RWPE1 (cell line): ENCODE measurements at regions not wholly inside any gene's neighbourhood (a gene's known extent, or its start where the extent isn't known, plus 50 kb on each side); places are given as distances from the start of the nearest gene placed in this dataset.

Source experiments
- CTCF ChIA-PET: fragments of 350-600 bp; sonication (Branson Sonifier 250); formaldehyde crosslinking; extraction: SDS; loops from one replicate; lab custom pipeline; 2021; lab: Yijun Ruan, JAX
- POLR2A ChIA-PET: fragments of 400-600 bp; formaldehyde crosslinking; extraction: SDS; loops from one replicate; lab custom pipeline; 2020; ENCODE audit warnings: antibody characterized with exemption; ENCODE audit not compliant: low non-redundant PET; lab: Yijun Ruan, JAX
- DNase-seq: peaks from one replicate; pipeline ENCODE4 v3.0.0; 2012; ENCODE audit warnings: low spot score
- H3K27ac ChIP-seq: fragments of 450-650 bp; 2 replicates; pipeline ENCODE4 v1.5.1; 2017
- TF ChIP-seq, protein P1 (sequence below): fragments of 450-650 bp; conservative IDR thresholded peaks from 2 replicates; pipeline ENCODE4 v1.5.1; 2017; ENCODE audit warnings: low read depth, mild to moderate bottlenecking

GRCh38 chr1:244181867-244182266 lies 130.8 kb downstream of the ZBTB18 start:
- ChIA-PET POLR2A (no interaction called here), CTCF (no interaction called here)
- TF ChIP-seq, protein P1, sequence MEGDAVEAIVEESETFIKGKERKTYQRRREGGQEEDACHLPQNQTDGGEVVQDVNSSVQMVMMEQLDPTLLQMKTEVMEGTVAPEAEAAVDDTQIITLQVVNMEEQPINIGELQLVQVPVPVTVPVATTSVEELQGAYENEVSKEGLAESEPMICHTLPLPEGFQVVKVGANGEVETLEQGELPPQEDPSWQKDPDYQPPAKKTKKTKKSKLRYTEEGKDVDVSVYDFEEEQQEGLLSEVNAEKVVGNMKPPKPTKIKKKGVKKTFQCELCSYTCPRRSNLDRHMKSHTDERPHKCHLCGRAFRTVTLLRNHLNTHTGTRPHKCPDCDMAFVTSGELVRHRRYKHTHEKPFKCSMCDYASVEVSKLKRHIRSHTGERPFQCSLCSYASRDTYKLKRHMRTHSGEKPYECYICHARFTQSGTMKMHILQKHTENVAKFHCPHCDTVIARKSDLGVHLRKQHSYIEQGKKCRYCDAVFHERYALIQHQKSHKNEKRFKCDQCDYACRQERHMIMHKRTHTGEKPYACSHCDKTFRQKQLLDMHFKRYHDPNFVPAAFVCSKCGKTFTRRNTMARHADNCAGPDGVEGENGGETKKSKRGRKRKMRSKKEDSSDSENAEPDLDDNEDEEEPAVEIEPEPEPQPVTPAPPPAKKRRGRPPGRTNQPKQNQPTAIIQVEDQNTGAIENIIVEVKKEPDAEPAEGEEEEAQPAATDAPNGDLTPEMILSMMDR = no peak
- DNase-seq = no peak
- H3K27ac ChIP-seq = no peak overlapping the region

- no peak overlapping the region for H3K27ac ChIP-seq
- POLR2A ChIA-PET = no interaction called here
- TF ChIP-seq, protein P1 = no peak
- DNase-seq = no peak
- CTCF ChIA-PET = no interaction called here
These were observed 132.0 kb downstream of the ZBTB18 start for GRCh38 chr1:244183037-244183436.

- POLR2A ChIA-PET = no interaction called here
These were observed 135.3 kb downstream of the ZBTB18 start for GRCh38 chr1:244186372-244186771.

GRCh38 chr1:244187310-244187709 lies 136.2 kb downstream of the ZBTB18 start:
- DNase-seq = no peak
- H3K27ac ChIP-seq = no peak overlapping the region
- POLR2A ChIA-PET = no interaction called here
- CTCF ChIA-PET = no interaction called here
- TF ChIP-seq, protein P1 = no peak

More at GRCh38 chr1:244186372-244186771, 135.3 kb downstream of the ZBTB18 start:
- no peak overlapping the region for H3K27ac ChIP-seq
- TF ChIP-seq, protein P1 = no peak
- DNase-seq = no peak
- CTCF ChIA-PET = interaction anchor here (0.6 kb wide), 1 partner anchor 38 kb away, joined by 3 read pairs; no protein-coding TSS in a partner anchor

GRCh38 chr1:244191581-244191980 lies 140.5 kb downstream of the ZBTB18 start:
- DNase-seq = no peak
- CTCF ChIA-PET = no interaction called here
- H3K27ac ChIP-seq = no peak overlapping the region
- POLR2A ChIA-PET = no interaction called here
- TF ChIP-seq, protein P1 = no peak

- DNase-seq = no peak
- H3K27ac ChIP-seq = no peak overlapping the region
- CTCF ChIA-PET = no interaction called here
- POLR2A ChIA-PET = no interaction called here
- TF ChIP-seq, protein P1 = no peak
These were observed 141.2 kb downstream of the ZBTB18 start for GRCh38 chr1:244192325-244192724.
